ENCODE measurements at regions not wholly inside any gene's neighbourhood (a gene's known extent, or its start where the extent isn't known, plus 50 kb on each side); places are given as distances from the start of the nearest gene placed in this dataset.

DNA sequence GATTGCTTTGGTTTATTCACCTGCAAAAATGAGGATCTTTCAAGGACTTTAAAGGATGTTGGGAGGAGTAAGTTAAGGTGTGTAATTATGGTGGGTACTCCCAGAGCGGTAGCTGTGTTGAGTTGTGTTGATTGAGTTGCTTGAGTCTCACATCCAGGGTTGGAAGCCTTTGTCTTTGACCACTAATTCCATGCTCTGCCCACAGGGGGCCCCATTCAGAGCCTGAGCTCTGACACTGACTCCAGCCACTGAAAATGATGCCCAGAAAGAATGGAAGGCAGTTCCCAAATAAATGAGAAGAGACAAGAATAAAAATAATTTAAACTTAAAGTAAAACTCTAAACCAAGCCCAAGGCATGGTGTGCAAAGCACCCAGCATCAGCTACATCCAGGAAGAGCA, 237.4 kb upstream of the PWP1 start:
- TF ChIP-seq FOXM1 (IDR thresholded peaks at IDR 0.05; ENCODE audit: borderline replicate concordance) (no peak), FOXA1 (IDR thresholded peaks at IDR 0.05) (no peak)
